K562 (cell line): ENCODE measurements at regions not wholly inside any gene's neighbourhood (a gene's known extent, or its start where the extent isn't known, plus 50 kb on each side); places are given as distances from the start of the nearest gene placed in this dataset.

ENCODE experiments used
- BACH1 ChIP-seq: fragments of 200-800 bp; sonication (Bioruptor generic); IDR thresholded peaks from 2 replicates; pipeline ENCODE4 v1.6.1; 2016; ENCODE audit warnings: missing genetic modification characterization, missing compliant biosample characterization
- CEBPB ChIP-seq: fragments of 450-650 bp; IDR thresholded peaks from 2 replicates; pipeline ENCODE4 v1.6.1; 2016; ENCODE audit warnings: missing genetic modification characterization, missing compliant biosample characterization
- CHD2 ChIP-seq: IDR thresholded peaks from 2 replicates; pipeline ENCODE4 v1.6.1; 2011; ENCODE audit warnings: low read depth, low read length
- EP400 ChIP-seq: fragments of 450-650 bp; IDR thresholded peaks from 2 replicates; pipeline ENCODE4 v1.6.1; 2017; ENCODE audit warnings: antibody characterized with exemption, mild to moderate bottlenecking, moderate library complexity
- GATAD2A ChIP-seq: fragments of 450-650 bp; IDR thresholded peaks from 2 replicates; pipeline ENCODE4 v1.6.1; 2017
- HDGF ChIP-seq: fragments of 450-650 bp; IDR thresholded peaks from 2 replicates; pipeline ENCODE4 v1.6.1; 2016
- KDM2B ChIP-seq: fragments of 250-450 bp; sonication (Bioruptor Pico); IDR thresholded peaks from 2 replicates; pipeline ENCODE4 v1.8.0; 2021; ENCODE audit warnings: mild to moderate bottlenecking, moderate library complexity
- MBD2 ChIP-seq: sonication (generic); IDR thresholded peaks from 2 replicates; pipeline ENCODE4 v1.6.1; 2016; ENCODE audit warnings: low read depth, borderline replicate concordance
- MCM7 ChIP-seq, 2 experiments: fragments of 450-650 bp; IDR thresholded peaks; 2 replicates each; pipeline ENCODE4 v1.6.1; 2016 to 2018
- MYC ChIP-seq, 2 experiments: fragments of 250-450 bp in 1 of 2; sonication (Bioruptor Pico) in 1 of 2; IDR thresholded peaks; 2 replicates each; pipeline versions ENCODE4 v1.5.1 to v1.6.1; 2012 to 2021; ENCODE audit warnings: low read depth in 2 of 2, borderline replicate concordance in 1 of 2, improper control_type of control experiment in 1 of 2, low read length in 1 of 2, mild to moderate bottlenecking in 1 of 2, moderate library complexity in 1 of 2
- PRDM10 ChIP-seq: fragments of 450-650 bp; IDR thresholded peaks from 2 replicates; pipeline ENCODE4 v1.6.1; 2018; ENCODE audit not compliant: partially characterized antibody
- SRSF1 ChIP-seq: fragments of 200-400 bp; formaldehyde crosslinking; IDR thresholded peaks from 2 replicates; pipeline ENCODE4 v1.6.1; 2017; ENCODE audit warnings: mild to moderate bottlenecking, low read depth, low read length, moderate library complexity
- SRSF7 ChIP-seq: fragments of 200-400 bp; formaldehyde crosslinking; optimal IDR thresholded peaks from 2 replicates; pipeline ENCODE3; 2017; ENCODE audit warnings: mild to moderate bottlenecking, low read depth, low read length
- ZEB2 ChIP-seq: fragments of 450-650 bp; IDR thresholded peaks from 2 replicates; pipeline ENCODE4 v1.6.1; 2016
- ZMIZ1 ChIP-seq, 2 experiments: fragments of 150-350 bp in 1 of 2; IDR thresholded peaks; 2 replicates each; pipeline ENCODE4 v1.6.1; 2012 to 2016; ENCODE audit warnings: low read depth in 2 of 2, low read length in 2 of 2, mild to moderate bottlenecking in 1 of 2, moderate library complexity in 1 of 2
- ZNF140 ChIP-seq: fragments of 250-450 bp; sonication (Bioruptor Pico); IDR thresholded peaks from 2 replicates; pipeline ENCODE4 v1.8.0; 2021; ENCODE audit warnings: moderate library complexity, mild to moderate bottlenecking, inconsistent platforms
- ZNF143 ChIP-seq: sonication (generic); formaldehyde crosslinking; IDR thresholded peaks from 2 replicates; pipeline ENCODE4 v1.9.0; 2022; ENCODE audit warnings: mild to moderate bottlenecking, missing genetic modification reagents
- ZNF146 ChIP-seq: IDR thresholded peaks from one replicate; pipeline ENCODE4 v1.6.1; 2018; ENCODE audit warnings: missing compliant biosample characterization; ENCODE audit not compliant: unreplicated experiment
- ZNF395 ChIP-seq: fragments of 200-800 bp; sonication (Bioruptor generic); IDR thresholded peaks from 2 replicates; pipeline ENCODE4 v1.6.1; 2017; ENCODE audit warnings: missing genetic modification characterization, missing compliant biosample characterization
- ZNF436 ChIP-seq: fragments of 250-450, 450-650 bp; sonication (Bioruptor Pico); formaldehyde crosslinking; IDR thresholded peaks from 2 replicates; pipeline ENCODE4 v1.7.0; 2020; ENCODE audit warnings: mild to moderate bottlenecking
- ZNF707 ChIP-seq: fragments of 250-450 bp; sonication (Bioruptor Pico); conservative IDR thresholded peaks from 2 replicates; pipeline ENCODE4 v1.8.0; 2022; ENCODE audit warnings: inconsistent platforms, mild to moderate bottlenecking, moderate library complexity

GRCh38 chr7:27361522-27361921 is 118.9 kb downstream of the EVX1 start (continued):
- no peak for TF ChIP-seq BACH1 (tag)
- no peak for TF ChIP-seq ZNF436 (CRISPR knock-in tag)
- no peak for TF ChIP-seq GATAD2A
- TF ChIP-seq MBD2, result no peak
- TF ChIP-seq SRSF1, result no peak
- no peak for TF ChIP-seq KDM2B (CRISPR knock-in tag)
- TF ChIP-seq ZMIZ1 (IDR thresholded peaks at IDR 0.05; ENCODE audit: low read depth in 2 of 2, low read length in 2 of 2), result no peak
- peak; percentile 96 for TF ChIP-seq CHD2
- TF ChIP-seq CEBPB (tag), result no peak
- no peak for TF ChIP-seq ZNF146 (CRISPR knock-in tag)
- no peak for TF ChIP-seq SRSF7
- no peak for TF ChIP-seq ZNF395
- TF ChIP-seq ZEB2, result peak; percentile 26; the same call in 1 of the 2 replicates
- no peak for TF ChIP-seq PRDM10
- TF ChIP-seq ZNF707, result no peak
- peak; percentile 41; the same call in 1 of the 2 replicates for TF ChIP-seq MYC (IDR thresholded peaks at IDR 0.05; ENCODE audit: low read depth, low read length)
- no peak for TF ChIP-seq MYC (CRISPR knock-in tag; IDR thresholded peaks at IDR 0.05; ENCODE audit: borderline replicate concordance, low read depth)
- TF ChIP-seq ZNF143 (CRISPR knock-in tag), result no peak
- TF ChIP-seq EP400, result peak; percentile 55; the same call in 1 of the 2 replicates
- no peak for TF ChIP-seq ZNF140 (CRISPR knock-in tag)
- no peak for TF ChIP-seq HDGF
- TF ChIP-seq MCM7 (IDR thresholded peaks at IDR 0.05), result no peak
